ENCODE measurements at regions not wholly inside any gene's neighbourhood (a gene's known extent, or its start where the extent isn't known, plus 50 kb on each side); places are given as distances from the start of the nearest gene placed in this dataset.

- DNase-seq (ENCODE audit: low read depth) = peak; percentile 56
- TF ChIP-seq CTCF (IDR thresholded peaks at IDR 0.05; ENCODE audit: insufficient read depth, low read depth, low read length) = no peak
- H3K4me3 ChIP-seq (ENCODE audit: low read depth, low read length) = no peak overlapping the region
Observed at GRCh38 chr4:28772066-28772465, 1911.4 kb downstream of the STIM2 start.

GRCh38 chr4:28772788-28773187 lies 1912.1 kb downstream of the STIM2 start:
- no peak for DNase-seq (ENCODE audit: low read depth)
- no peak overlapping the region for H3K4me3 ChIP-seq (ENCODE audit: low read depth, low read length)
- TF ChIP-seq CTCF (IDR thresholded peaks at IDR 0.05; ENCODE audit: insufficient read depth, low read depth, low read length) = no peak

DNA sequence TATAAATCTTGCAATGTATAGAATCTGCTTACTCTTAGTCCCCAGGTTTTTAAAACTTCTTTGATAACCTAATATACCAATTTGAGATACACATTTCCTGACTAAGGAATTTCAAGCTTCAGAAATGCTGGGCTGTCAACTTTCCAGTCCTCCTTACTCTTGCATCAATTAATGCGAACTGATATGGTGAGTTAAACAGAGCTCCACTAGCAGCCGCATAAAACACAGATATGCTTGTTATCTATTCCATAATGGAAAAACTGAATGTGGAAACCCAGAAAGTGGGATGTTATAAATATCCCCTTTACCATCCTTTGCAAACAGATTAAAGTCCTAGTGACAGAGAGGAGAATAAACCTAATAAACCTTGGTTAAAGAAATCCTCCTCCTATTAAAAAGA lies 1913.7 kb downstream of the STIM2 start:
- TF ChIP-seq CTCF (IDR thresholded peaks at IDR 0.05; ENCODE audit: insufficient read depth, low read depth, low read length) = no peak
- no peak overlapping the region for H3K4me3 ChIP-seq (ENCODE audit: low read depth, low read length)
- no peak for DNase-seq (ENCODE audit: low read depth)

DNA sequence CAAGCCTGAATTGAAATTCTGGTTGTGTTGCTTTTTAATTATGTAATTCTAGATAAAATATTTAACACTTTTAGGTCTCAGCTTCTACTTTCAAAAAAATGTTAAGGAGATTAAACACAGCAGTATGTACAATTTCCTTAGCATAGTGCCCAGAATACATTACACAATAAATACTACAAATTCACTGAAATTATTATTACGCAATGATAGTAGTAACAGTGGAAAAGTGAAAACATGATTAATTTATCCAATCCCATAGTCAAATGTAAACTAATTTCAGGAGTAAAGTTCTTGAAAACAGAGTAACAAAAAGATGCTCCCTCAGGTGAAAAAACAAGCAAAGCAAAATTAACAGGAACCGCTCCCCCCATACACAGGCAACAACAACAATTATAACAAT lies 1915.4 kb downstream of the STIM2 start:
- DNase-seq (ENCODE audit: low read depth) = no peak
- no peak overlapping the region for H3K4me3 ChIP-seq (ENCODE audit: low read depth, low read length)
- no peak for TF ChIP-seq CTCF (IDR thresholded peaks at IDR 0.05; ENCODE audit: insufficient read depth, low read depth, low read length)

GRCh38 chr4:28784188-28784587 lies 1923.5 kb downstream of the STIM2 start:
- H3K4me3 ChIP-seq (ENCODE audit: low read depth, low read length) = no peak overlapping the region
- DNase-seq (ENCODE audit: low read depth) = no peak
- TF ChIP-seq CTCF (IDR thresholded peaks at IDR 0.05; ENCODE audit: insufficient read depth, low read depth, low read length) = no peak

- no peak for DNase-seq (ENCODE audit: low read depth)
- TF ChIP-seq CTCF (IDR thresholded peaks at IDR 0.05; ENCODE audit: insufficient read depth, low read depth, low read length) = no peak
- H3K4me3 ChIP-seq (ENCODE audit: low read depth, low read length) = no peak overlapping the region
Observed at GRCh38 chr4:28787947-28788346, 1927.3 kb downstream of the STIM2 start.

- no peak overlapping the region for H3K4me3 ChIP-seq (ENCODE audit: low read depth, low read length)
- no peak for TF ChIP-seq CTCF (IDR thresholded peaks at IDR 0.05; ENCODE audit: insufficient read depth, low read depth, low read length)
- DNase-seq (ENCODE audit: low read depth) = no peak
Observed at GRCh38 chr4:28788929-28789490, 1928.4 kb downstream of the STIM2 start.
